B cell (primary cell): ENCODE measurements at regions not wholly inside any gene's neighbourhood (a gene's known extent, or its start where the extent isn't known, plus 50 kb on each side); places are given as distances from the start of the nearest gene placed in this dataset.

ENCODE experiments used
- ATAC-seq: fragments of 200-7000 bp; cut with Tn5 transposase; one replicate; pipeline ENCODE4 v1.10.0; 2021; ENCODE audit warnings: low read depth, mild to moderate bottlenecking, moderate number of reproducible peaks, moderate library complexity
- CTCF ChIA-PET: fragments of 350-600 bp; sonication (Branson Sonifier 250); formaldehyde crosslinking; loops from one replicate; lab custom pipeline; 2021; ENCODE audit warnings: antibody characterized with exemption, inconsistent platforms; lab: Charles Lee
- POLR2A ChIA-PET: fragments of 350-600 bp; sonication (Branson Sonifier 250); formaldehyde crosslinking; loops from one replicate; lab custom pipeline; 2021; ENCODE audit warnings: antibody characterized with exemption; lab: Charles Lee
- DNase-seq: peaks from one replicate; pipeline ENCODE4 v3.0.0; 2013
- H2AFZ ChIP-seq: 2 replicates; pipeline ENCODE4 v1.6.1; 2012; ENCODE audit warnings: mild to moderate bottlenecking, low read depth, low read length; ENCODE audit not compliant: insufficient read depth, poor library complexity, severe bottlenecking
- H3K27ac ChIP-seq, 2 donors: 1 replicate in 1 of 2; 2 replicates in 1 of 2; pipeline ENCODE4 v1.5.1; 2012 to 2013; ENCODE audit warnings: low read length in 2 of 2, mild to moderate bottlenecking in 2 of 2, moderate library complexity in 1 of 2
- H3K27me3 ChIP-seq, 4 experiments: fragments of 200-600 bp in 1 of 4; sonication (generic) in 1 of 4; replicated peaks in 1 of 4; 1 replicate in 2 of 4; 2 replicates in 2 of 4; pipeline versions ENCODE4 v1.6.1 to v1.7.0; 2013 to 2016; ENCODE audit warnings: low read length in 3 of 4, mild to moderate bottlenecking in 2 of 4, mixed read lengths in 1 of 4, moderate library complexity in 1 of 4; ENCODE audit not compliant: insufficient read depth in 4 of 4, control insufficient read depth in 3 of 4; ENCODE audit errors: control extremely low read depth in 1 of 4
- H3K36me3 ChIP-seq, 2 experiments: replicated peaks in 1 of 2; 1 replicate in 1 of 2; 2 replicates in 1 of 2; pipeline versions ENCODE4 v1.6.1 to v1.7.1; 2013; ENCODE audit warnings: low read length in 1 of 2; ENCODE audit not compliant: insufficient read depth in 2 of 2, control insufficient read depth in 1 of 2; ENCODE audit errors: control extremely low read depth in 1 of 2, extremely low read depth in 1 of 2
- H3K4me1 ChIP-seq, 2 donors: fragments of 200-600 bp in 1 of 2; sonication (generic) in 1 of 2; 1 replicate in 1 of 2; 2 replicates in 1 of 2; pipeline versions ENCODE4 v1.5.1 to v1.6.1; 2013 to 2017; ENCODE audit warnings: low read length in 2 of 2; ENCODE audit not compliant: control insufficient read depth in 2 of 2, insufficient read depth in 2 of 2
- H3K4me2 ChIP-seq: replicated peaks from 2 replicates; pipeline ENCODE3; 2012; ENCODE audit warnings: mild to moderate bottlenecking, low read depth, low read length; ENCODE audit not compliant: poor library complexity, severe bottlenecking
- H3K4me3 ChIP-seq, 5 experiments: fragments of 200-600 bp in 1 of 5; sonication (generic) in 1 of 5; 1 replicate in 3 of 5; 2 replicates in 2 of 5; pipeline versions ENCODE4 v1.5.1 to v1.7.0; 2011 to 2016; ENCODE audit warnings: low read length in 4 of 5, mild to moderate bottlenecking in 4 of 5, low read depth in 2 of 5, control low read depth in 1 of 5, moderate library complexity in 1 of 5; ENCODE audit not compliant: insufficient read depth in 1 of 5; ENCODE audit errors: control extremely low read depth in 1 of 5, extremely low read depth in 1 of 5
- H3K79me2 ChIP-seq: fragments of 200-600 bp; sonication (generic); one replicate; pipeline ENCODE4 v1.6.0; 2016; ENCODE audit warnings: low read length; ENCODE audit not compliant: control insufficient read depth, insufficient read depth
- H3K9ac ChIP-seq: fragments of 200-600 bp; sonication (generic); 2 replicates; pipeline ENCODE4 v1.6.1; 2017; ENCODE audit warnings: mild to moderate bottlenecking, low read length, moderate library complexity
- H3K9me3 ChIP-seq, 3 donors: one replicate each; pipeline versions ENCODE4 v1.6.1 to v1.7.1; 2013; ENCODE audit warnings: low read length in 2 of 3; ENCODE audit not compliant: control insufficient read depth in 2 of 3, insufficient read depth in 1 of 3; ENCODE audit errors: control extremely low read depth in 1 of 3
- H4K20me1 ChIP-seq: 2 replicates; pipeline ENCODE4 v1.6.0; 2012; ENCODE audit warnings: mild to moderate bottlenecking, low read length; ENCODE audit not compliant: insufficient read depth, control insufficient read depth, poor library complexity, severe bottlenecking
- H3K27ac Mint-ChIP-seq: one replicate; pipeline ENCODE4 v1.8.0; 2021; ENCODE audit warnings: mixed read lengths
- H3K27me3 Mint-ChIP-seq: one replicate; pipeline ENCODE4 v1.8.0; 2021; ENCODE audit warnings: mixed read lengths
- H3K4me1 Mint-ChIP-seq: one replicate; pipeline ENCODE4 v1.8.0; 2021; ENCODE audit warnings: mixed read lengths
- H3K4me3 Mint-ChIP-seq: one replicate; pipeline ENCODE4 v1.8.0; 2021; ENCODE audit warnings: mixed read lengths
- H3K9me3 Mint-ChIP-seq: one replicate; pipeline ENCODE4 v1.8.0; 2022; ENCODE audit warnings: mixed read lengths; ENCODE audit not compliant: insufficient read depth
- CTCF ChIP-seq: fragments of 200-600 bp; IDR thresholded peaks from one replicate; pipeline ENCODE4 v1.8.0; 2022; ENCODE audit warnings: antibody characterized with exemption, mild to moderate bottlenecking
- EZH2 ChIP-seq: IDR thresholded peaks from 2 replicates; pipeline ENCODE4 v1.6.1; 2012; ENCODE audit warnings: borderline replicate concordance, low read depth, mild to moderate bottlenecking, moderate library complexity, low read length; ENCODE audit not compliant: insufficient read depth, poor library complexity, severe bottlenecking
- WGBS: methylation state at CpG from one replicate; pipeline ENCODE4 v1.1.5; 2013; ENCODE audit warnings: missing lambda C conversion rate; ENCODE audit not compliant: insufficient coverage; 5-methylcytosine and 5-hydroxymethylcytosine counted together
- intact Hi-C: fragments of 100-400 bp; cut with micrococcal nuclease; formaldehyde crosslinking; loops from one replicate; pipeline ENCODE4 v1.10.0; 2022

- H3K4me3 ChIP-seq = no peak overlapping the region
- H3K36me3 ChIP-seq = no peaks in the 10 kb centered on the region
- H4K20me1 ChIP-seq = no peaks in the 10 kb centered on the region
- no peaks in the 10 kb centered on the region for H3K9me3 ChIP-seq
- H3K9ac ChIP-seq = no peak overlapping the region
- DNase-seq (no peak), ATAC-seq (no peak)
- H2AFZ ChIP-seq = no peak overlapping the region
- H3K4me1 ChIP-seq = no peaks in the 10 kb centered on the region
- no peaks in the 10 kb centered on the region for H3K4me1 Mint-ChIP-seq
- ChIA-PET POLR2A (no interaction called here), CTCF (no interaction called here)
- H3K27me3 ChIP-seq = peaks cover 0 to 4% (median 0%) of the 10 kb centered on the region in 4 experiments
- no peak overlapping the region for H3K4me3 Mint-ChIP-seq
- no peak overlapping the region for H3K27ac Mint-ChIP-seq
- intact Hi-C loops = no loop called here
- no peaks in the 10 kb centered on the region for H3K79me2 ChIP-seq
- TF ChIP-seq CTCF = no peak
- no peak for TF ChIP-seq EZH2
- no peak overlapping the region for H3K27ac ChIP-seq
- no peak overlapping the region for H3K4me2 ChIP-seq
- peaks cover 6% of the 10 kb centered on the region for H3K27me3 Mint-ChIP-seq
- 96% methylated on average over 4 of the region's 4 CpGs for WGBS
- no peaks in the 10 kb centered on the region for H3K9me3 Mint-ChIP-seq
Measured at GRCh38 chr10:6700066-6700465, 120.0 kb upstream of the PRKCQ start.

GRCh38 chr10:6699336-6699735, 119.3 kb upstream of the PRKCQ start:
- TF ChIP-seq CTCF (no peak), EZH2 (no peak)
- CTCF ChIA-PET = no interaction called here
- H3K27me3 ChIP-seq = peaks cover 0 to 4% (median 0%) of the 10 kb centered on the region in 4 experiments
- H3K4me2 ChIP-seq = no peak overlapping the region
- H3K79me2 ChIP-seq = no peaks in the 10 kb centered on the region
- POLR2A ChIA-PET = no interaction called here
- no peak overlapping the region for H3K27ac Mint-ChIP-seq
- DNase-seq = no peak
- H3K36me3 ChIP-seq = no peaks in the 10 kb centered on the region
- 100% methylated on average over 4 of the region's 4 CpGs for WGBS
- intact Hi-C loops = no loop called here
- no peak overlapping the region for H3K4me3 Mint-ChIP-seq
- no peak overlapping the region for H3K4me3 ChIP-seq
- no peak overlapping the region for H2AFZ ChIP-seq
- no peak overlapping the region for H3K27ac ChIP-seq
- H3K9ac ChIP-seq = no peak overlapping the region
- no peaks in the 10 kb centered on the region for H3K9me3 ChIP-seq
- H3K9me3 Mint-ChIP-seq = no peaks in the 10 kb centered on the region
- H3K4me1 Mint-ChIP-seq = no peaks in the 10 kb centered on the region
- no peaks in the 10 kb centered on the region for H4K20me1 ChIP-seq
- H3K4me1 ChIP-seq = no peaks in the 10 kb centered on the region
- H3K27me3 Mint-ChIP-seq = peaks cover 6% of the 10 kb centered on the region
- no peak for ATAC-seq
